GM19324 (cell line): ENCODE measurements at regions not wholly inside any gene's neighbourhood (a gene's known extent, or its start where the extent isn't known, plus 50 kb on each side); places are given as distances from the start of the nearest gene placed in this dataset.

Experiments
- ATAC-seq: cut with Tn5 transposase; IDR thresholded peaks from one replicate; pipeline ENCODE4 v1.9.1; 2021; ENCODE audit warnings: mild to moderate bottlenecking, moderate library complexity; ENCODE audit not compliant: unreplicated experiment, low FRiP score

DNA sequence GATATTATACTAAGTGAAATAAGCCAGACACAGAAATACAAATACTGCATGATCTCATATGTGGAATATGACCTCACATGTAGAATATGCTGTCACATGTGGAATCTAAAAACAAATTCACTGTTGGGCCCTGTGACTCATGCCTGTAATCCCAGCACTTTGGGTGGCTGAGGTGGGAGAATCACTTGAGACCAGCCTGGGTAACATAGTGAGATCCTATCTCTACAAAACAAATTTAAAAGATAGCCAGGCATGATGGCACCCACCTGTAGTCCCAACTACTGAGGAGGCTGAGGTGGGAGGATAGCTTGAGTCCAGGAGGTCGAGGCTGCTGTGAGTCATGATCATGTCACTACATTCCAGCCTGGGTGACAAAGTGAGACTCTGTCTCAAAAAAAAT, 160.3 kb downstream of the PTEN start:
- ATAC-seq, result no peak

DNA sequence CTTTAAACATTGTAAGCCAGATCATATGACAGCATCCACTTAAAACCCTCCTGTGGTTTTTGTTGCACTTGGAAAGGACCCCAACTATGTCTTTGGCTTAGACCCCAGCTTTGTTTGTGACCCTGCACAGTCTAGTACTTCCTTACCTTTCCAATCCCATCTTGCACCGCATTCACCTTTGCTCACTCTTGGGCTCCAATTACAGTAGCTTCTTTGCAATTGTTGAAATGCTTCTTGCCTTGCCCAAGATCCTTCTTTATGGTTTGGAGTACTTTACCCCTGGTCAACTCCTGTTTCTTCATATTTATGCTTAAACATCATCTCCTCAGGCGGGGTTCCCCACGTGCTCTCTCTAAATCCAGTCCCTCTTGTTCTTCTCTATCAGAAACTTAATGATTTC, 162.6 kb downstream of the PTEN start:
- ATAC-seq, result no peak

DNA sequence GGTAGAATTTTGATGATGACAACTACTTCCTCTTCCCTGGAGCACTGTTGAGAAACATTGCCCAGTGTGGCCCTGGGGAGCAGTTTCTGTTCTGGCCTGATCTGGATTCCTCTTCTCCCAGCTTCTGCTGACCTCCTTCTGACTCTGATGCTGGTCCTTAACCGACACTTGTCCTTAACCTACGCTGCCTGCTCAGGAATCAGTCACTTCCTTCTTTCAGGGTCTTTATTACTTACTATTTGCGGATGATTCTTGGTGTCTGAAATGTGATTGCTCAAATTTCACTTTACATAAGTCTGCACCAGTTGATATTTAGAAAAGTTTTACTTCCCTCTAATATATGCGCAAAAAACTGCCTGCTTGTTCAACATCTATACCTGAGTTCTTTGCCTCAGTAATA, 164.1 kb downstream of the PTEN start:
- ATAC-seq, result no peak

DNA sequence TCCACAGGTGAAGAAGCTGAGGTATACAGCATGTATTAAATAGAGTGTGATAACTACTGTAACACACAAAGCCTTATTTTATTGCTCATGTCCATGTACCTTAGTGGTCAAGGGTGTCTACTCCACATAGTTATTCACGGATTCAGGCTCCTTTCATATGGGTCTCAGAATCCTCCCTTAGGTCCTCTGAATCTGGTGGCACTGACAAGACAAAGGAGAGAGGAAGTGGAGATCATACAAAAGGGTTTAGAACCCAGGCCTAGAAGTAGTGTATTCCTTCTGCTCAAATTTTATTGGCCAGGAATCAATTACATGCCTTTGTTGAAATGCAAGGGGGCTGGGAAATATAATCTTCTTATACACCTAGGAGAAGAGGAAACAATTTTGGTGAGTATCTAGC, 164.6 kb downstream of the PTEN start:
- no peak for ATAC-seq

DNA sequence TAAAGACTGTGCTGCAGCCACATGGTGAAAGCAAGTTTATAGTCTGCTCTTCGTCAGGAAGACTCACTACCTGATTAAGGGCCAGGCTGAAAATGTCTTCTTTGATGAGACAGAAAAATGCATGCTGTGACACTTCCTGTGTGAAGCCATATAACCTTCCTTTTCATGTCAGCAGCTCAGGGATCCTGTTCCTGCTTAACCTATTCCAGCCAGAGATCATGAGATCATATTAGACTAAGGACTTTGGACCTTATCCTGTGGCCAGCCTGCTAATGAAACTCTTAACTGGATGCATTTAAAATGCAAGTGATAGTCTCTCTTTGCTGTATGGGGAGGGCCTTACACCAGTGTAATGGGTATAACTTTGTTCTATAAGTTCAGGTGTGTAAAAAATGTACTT, 165.2 kb downstream of the PTEN start:
- no peak for ATAC-seq

DNA sequence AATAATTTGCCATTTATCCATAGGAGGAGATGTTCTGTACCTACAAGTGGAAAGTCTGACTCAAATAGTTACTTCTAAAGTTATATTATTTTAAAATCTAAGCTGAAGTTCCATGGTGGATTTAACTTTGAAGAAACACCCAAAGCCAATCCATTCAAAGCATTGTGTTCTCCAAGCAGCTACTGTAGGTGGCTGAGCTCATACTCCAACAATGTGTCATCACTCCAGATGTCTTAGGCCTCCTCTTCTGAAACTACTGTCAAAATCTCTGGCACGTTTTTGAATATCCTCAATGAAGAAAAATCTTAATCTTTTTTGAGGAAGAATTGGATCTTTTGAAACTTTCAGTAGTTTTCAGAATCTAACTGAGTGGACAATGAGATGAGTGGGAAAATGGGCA, 169.1 kb downstream of the PTEN start:
- no peak for ATAC-seq

DNA sequence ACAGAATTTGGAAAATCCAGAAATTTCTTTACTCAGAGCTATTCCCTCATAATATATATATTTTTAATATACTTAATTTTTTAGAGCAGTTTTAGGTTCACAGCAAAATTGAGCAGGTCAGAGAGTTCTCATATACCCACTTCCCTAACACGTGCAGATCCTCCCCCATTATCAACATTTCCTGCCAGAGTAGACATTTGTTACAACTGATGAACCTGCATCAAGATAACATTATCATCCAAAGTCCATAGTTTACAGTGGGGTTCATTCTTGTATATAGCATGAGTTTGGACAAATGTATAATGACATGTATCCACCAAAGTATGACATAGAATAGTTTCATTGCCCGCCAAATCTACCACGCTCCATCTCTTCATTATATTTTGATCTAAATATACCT, 170.0 kb downstream of the PTEN start:
- no peak for ATAC-seq

DNA sequence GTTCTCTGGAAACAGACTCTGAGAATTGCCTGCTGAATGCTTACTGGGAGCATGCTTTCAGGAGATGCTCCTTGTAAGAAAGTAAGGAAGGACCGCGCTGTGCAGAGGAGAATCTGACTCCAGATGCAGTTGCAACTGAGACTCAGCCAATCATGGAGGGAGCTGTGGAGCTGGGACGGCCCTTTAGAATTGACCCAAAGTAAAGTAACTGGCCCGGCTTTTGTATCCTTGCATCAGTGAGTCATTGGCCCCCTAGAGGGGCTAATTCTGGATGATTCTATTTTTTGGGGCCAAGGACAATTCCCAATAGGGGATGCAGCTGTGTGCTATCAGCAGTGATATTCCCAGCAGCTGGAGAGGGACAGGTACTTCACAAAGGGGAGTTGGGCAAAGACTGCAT, 170.4 kb downstream of the PTEN start:
- ATAC-seq, result no peak

DNA sequence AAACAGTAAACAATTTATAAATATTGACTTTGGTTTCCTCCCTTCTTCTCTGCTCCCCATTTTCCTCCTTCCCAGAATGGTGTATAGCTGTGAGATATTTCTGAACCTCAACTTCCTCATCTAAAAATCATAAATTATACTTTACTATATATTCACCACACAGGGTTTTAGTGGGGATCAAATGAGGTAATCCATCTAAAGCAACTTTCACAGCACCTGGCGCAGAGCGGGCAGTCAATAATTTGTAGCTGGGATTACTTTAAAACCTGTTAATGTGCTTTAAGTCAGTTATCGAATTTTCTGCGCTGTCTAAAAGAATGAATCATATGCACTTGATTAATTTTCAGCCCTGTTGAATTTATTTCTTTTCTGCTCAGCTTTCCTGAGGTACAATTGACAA, 172.7 kb downstream of the PTEN start:
- ATAC-seq, result no peak

DNA sequence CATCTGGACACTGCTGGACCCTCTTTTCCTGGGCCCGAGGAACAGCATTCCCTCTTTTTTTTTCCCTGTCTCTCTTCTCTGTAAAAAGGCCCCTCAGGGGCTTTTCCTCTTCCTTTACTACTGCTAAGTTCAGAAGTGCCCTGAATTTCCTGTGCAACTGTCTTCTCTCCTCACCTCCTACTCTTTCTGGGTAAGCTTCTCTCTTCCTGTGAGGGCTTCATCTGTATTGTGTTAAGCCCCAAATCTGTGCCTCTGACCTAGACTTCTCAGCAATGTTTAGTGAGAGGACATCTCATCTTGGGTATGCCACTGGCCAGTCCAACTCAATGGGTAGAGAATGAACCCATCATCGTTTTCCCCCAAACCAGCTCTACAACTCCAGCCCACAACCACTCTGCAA, 174.2 kb downstream of the PTEN start:
- ATAC-seq, result no peak

DNA sequence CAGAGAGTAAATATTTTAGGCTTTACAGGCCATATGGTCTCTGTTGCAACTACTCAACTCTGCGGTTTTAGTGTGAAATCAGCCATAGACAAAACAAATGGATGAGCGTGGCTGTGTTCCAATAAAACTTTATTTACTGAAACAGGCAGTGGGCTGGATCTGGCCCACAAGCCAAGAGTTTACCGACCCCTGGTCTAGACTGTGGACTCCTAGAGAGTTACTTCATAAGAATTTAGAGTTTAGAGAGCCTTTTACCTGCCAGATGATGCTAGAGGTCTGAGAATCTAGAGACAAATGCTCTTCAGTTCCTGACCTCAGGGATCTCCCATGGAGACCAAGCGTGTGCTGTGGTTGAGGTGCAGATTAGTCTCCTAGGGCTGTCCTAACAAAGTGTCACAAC, 174.8 kb downstream of the PTEN start:
- ATAC-seq, result no peak

DNA sequence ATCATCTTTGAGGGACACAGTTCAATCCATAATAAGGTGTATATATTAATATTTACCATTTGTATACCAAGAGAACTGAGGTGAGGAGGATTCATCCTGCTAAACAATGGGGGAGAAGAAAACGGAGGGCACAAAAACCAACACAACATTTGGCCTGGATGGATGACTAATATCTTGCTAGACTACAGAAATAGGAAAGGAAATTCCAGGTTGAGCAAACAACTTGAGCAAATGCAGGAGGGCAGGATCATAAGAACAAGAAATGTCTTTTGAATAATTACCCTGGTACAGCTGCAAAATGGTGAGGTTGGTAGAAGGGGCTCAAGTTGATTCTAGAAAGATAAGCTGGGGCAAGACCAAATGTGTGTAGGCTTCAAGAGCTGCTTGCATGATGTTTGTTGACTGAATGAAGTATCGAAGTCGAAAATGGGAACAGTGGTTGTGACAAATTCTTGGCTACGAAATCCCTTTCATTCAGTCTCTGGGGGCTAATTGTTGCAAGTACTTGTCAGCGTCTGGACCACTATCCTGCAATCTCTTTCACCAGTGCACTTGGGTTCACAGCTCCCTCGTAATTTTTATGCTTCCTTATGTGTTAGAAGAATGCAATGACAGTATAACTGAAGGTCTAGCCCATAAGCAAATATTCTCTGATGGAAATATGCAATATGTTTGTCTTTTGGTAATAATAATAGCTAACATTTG, 176.2 kb downstream of the PTEN start:
- no peak for ATAC-seq

DNA sequence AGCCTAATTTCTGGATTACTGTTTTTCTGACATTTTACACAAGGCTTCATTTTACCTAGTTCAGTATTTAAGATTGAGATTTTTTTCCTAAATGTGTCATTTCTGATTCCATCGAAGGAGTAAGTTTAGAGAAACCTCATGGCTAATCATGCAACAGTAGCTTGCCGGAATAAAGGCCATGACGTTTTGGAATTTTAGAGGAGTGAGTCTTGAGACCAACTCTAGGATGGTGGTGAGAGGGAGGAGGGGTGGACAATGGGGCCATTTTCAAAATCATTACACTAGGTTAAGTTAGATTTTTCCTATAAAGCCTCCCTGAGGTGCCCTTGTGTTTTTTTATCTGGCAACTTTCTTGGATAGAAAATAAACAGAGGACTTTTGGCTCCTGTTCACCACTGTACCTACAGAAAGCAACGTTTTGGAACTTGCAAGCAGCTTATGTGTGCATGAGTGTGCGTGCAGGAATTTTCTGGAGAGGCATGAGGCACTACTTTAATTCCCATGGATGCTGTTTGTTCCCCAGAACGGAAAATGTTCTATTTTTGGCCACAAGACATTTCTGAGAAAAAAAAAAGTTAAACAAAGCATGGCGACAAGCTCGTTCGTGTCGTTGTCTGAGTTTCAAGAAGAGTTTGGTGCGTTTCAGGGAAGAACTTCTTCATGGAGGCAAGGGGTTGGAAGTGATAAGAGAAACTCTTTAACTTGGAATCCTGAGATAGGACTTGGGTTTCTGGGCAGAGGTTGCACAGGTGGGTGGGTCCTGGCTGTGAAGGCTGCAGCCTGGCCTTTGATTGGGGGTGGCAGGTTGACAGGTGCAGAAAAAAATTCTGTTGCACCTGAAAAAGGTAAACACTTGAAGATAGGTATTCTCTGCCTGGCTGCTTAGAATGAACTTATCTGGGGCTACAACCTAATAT, 178.1 kb downstream of the PTEN start:
- no peak for ATAC-seq

DNA sequence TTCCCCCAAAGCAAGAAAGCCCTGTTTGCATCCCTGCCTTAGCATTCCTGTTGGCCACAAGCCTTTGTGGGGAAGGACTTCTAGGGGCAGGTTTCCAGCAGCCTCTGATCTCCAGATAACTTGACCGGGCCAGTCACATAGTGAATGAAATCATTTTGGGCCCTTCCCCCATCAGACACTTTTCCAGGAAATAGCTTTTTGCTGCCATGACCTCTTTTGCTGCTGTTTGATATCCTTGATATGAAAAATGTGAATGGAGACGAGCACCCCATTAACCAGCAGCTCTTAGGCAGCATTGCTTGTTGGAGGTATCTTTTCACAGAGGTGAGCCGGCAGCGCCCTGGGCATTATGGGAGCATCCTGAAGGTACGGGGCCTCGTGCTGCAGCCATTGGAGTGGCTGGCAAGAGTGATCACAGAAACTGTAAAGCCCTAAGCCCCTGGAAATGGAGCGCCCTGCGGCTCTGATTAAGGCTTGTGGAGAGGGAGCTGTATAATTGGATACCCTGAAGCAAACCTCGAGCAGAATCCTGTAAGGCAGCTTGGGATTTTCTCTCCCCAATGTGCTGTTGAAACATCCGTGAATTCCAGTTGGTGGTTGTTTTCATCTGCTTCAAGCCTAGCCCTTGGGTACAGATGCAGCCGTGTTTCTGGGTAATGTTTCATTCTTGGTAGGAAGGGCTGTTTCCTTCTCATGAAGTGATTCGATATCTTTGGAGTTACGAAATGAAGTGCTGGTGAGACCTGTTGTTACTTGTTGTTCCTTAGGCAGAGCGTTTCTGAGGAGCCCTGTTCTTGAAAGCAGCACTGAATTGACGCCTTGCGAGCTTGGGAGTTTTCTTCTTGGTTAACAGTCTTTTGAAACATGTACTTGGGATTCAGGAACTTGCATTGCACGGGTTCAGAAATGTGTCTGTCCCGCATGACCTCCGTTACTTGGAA, 179.0 kb downstream of the PTEN start:
- no peak for ATAC-seq

DNA sequence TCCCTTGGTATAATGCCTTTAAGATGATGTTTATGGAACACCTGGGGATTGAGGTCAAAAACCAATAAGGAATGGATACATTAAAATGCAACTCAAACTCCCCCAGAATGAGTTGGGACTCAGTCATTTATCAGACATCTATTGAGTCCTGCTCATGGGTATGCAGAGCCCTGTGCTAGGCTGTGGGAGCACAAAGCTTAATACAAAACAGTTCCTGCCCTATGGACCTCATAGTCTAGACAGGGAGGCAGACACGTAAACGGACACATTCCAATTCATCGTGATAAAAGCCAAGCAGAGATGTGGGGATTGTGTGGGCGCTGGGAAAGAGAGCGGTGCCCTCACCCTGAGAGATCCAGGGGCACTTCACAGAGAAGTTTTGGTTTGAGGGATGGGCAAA, 181.7 kb downstream of the PTEN start:
- no peak for ATAC-seq

DNA sequence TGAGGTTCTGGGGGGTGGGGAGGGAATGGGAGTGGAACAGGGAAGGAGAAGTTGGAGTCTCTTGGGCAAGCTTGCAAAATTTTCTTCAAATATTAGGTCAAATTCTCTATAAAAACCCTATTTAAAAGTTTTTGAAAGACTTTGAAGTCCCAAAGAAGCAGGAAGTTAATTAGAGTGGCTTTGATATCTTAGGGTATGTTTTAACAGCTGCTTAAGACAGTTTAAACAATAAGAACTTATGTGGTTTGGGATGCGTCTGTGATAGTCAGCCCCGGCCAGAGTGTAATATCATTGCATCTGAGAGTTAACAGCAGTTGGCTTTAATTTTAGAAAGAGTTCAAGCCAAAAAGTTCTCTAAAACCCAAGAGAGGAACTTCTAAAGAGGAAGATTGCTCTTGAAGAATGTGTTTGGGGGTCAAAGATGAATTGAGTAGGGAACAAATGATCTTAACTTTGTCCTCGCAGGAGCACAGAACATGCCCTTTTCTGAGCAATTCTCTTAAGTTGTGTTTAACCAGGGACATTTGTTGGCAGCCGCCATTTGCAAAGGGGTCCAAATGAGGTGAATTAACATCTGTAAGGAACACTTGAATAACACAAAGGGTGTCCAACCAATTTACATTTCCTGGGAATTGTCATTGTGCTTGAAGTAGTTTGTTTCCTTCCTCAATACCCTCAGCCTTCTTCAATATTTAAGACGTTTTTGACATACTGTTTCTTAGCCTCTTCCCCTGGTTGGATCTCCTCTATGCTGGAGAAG, 182.4 kb downstream of the PTEN start:
- no peak for ATAC-seq

DNA sequence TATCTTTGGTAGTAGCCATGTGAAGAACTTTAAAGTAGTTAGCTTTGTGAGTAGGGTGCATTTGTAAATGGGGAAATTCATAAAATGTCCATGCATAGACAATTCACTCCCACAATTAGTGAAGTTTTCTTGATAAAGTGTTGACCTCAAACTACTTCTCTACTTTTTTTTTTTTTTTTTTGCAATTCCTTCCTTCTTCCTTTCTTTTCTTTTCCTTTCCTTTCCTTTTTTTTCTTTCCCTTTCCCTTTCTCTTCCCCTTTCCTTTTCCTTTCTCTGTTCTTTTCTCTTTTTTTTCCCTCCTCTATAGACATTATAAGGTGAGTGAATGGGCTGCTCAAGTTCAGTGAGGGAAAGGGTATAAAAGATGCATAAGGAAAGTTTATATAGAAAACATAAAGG, 184.2 kb downstream of the PTEN start:
- no peak for ATAC-seq

DNA sequence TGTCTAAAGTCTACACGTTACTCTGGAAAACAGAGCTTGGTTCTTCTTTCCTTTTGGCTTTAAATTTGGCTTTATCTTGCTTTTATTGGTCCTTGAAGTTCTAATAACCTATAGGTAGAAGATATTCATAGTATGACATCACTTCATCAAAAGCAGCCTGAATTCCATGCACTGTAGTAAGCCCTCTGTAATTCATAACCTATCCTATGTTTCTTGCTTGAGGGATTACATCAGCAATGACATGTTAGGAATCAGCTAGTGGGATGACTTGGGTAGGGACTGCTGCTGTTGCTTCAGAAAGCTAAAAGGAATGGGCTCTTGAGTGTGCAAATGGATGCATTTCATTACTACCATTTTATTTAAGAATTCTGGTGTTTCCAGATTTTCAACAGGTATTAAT, 184.9 kb downstream of the PTEN start:
- ATAC-seq, result no peak

DNA sequence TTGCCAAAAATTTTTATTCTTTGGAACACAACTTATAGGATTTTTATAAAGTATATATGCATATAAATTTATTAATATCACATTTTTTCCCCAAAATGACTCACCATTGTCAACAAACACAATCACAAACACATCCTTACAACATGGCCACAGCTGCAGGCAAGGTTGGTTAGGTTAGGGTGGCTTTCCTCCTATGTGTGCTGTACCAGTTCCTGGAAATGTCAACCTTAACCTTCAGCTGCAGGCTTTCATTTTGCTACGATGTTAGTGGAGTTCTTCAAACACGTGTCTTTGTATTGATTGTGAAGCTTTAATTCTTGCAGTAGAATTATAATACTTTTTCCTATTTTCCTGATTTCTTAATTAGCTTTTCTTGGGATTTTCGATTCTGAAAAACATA, 185.8 kb downstream of the PTEN start:
- no peak for ATAC-seq

DNA sequence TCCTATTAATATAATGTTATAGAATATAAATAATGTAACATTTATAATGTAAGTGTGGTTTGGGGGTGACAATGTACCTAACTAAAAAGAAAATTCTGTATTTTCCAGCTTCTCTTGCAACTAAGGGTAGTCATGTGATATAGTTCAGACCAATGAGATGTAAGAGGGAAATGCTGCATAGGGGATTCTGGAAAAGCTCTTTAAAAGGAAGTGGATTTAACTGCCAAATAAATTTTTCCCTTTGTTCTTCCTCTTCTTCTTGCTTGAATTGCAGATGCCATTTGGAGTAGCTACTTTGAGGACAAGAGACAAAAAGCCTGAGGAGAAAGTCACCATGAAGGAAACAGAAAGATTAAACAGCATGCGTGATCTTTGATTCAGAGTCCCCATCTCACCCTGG, 194.3 kb downstream of the PTEN start:
- ATAC-seq, result no peak
